Vagina (tissue), 2 donors: ENCODE measurements at regions not wholly inside any gene's neighbourhood (a gene's known extent, or its start where the extent isn't known, plus 50 kb on each side); places are given as distances from the start of the nearest gene placed in this dataset.

Source experiments
- DNase-seq, 2 donors: peaks; one replicate each; pipeline ENCODE4 v3.0.0-alpha.2; 2017; ENCODE audit errors: extremely low spot score in 2 of 2
- H3K27ac ChIP-seq: fragments of 200-600 bp; sonication (generic); one replicate; pipeline ENCODE4 v1.5.1; 2019
- H3K27me3 ChIP-seq: fragments of 200-600 bp; sonication (generic); one replicate; pipeline ENCODE4 v1.5.1; 2019
- H3K36me3 ChIP-seq, 2 donors: fragments of 200-600 bp; sonication (generic); one replicate each; pipeline ENCODE4 v1.5.1; 2017 to 2019
- H3K4me1 ChIP-seq: fragments of 200-600 bp; sonication (generic); one replicate; pipeline ENCODE4 v1.5.1; 2019
- H3K4me3 ChIP-seq, 2 donors: fragments of 200-600 bp; sonication (generic); 1 replicate in 1 of 2; 2 replicates in 1 of 2; pipeline ENCODE4 v1.5.1; 2016 to 2019
- H3K9me3 ChIP-seq: fragments of 200-600 bp; sonication (generic); one replicate; pipeline ENCODE4 v1.5.1; 2019
- CTCF ChIP-seq, 3 experiments: fragments of 450-650 bp in 2 of 3; fragments of 200-600 bp in 1 of 3; sonication (generic) in 1 of 3; IDR thresholded peaks; one replicate each; pipeline ENCODE4 v1.5.1; 2017 to 2019; ENCODE audit warnings: antibody characterized with exemption in 3 of 3, mild to moderate bottlenecking in 2 of 3, moderate library complexity in 2 of 3
- POLR2A ChIP-seq, 2 donors: fragments of 450-650 bp; IDR thresholded peaks; one replicate each; pipeline ENCODE4 v1.6.1; 2017; ENCODE audit warnings: antibody characterized with exemption in 2 of 2, mild to moderate bottlenecking in 2 of 2, moderate library complexity in 2 of 2
- POLR2AphosphoS5 ChIP-seq, 2 donors: sonication (generic); formaldehyde crosslinking; IDR thresholded peaks; one replicate each; pipeline ENCODE4 v1.9.0; 2017; ENCODE audit warnings: antibody characterized with exemption in 2 of 2, mild to moderate bottlenecking in 2 of 2, low read depth in 1 of 2; ENCODE audit not compliant: insufficient read depth in 1 of 2
- intact Hi-C: fragments of 100-400 bp; cut with DNase I; formaldehyde crosslinking; loops from one replicate; pipeline ENCODE4 v1.15.1; 2023

DNA sequence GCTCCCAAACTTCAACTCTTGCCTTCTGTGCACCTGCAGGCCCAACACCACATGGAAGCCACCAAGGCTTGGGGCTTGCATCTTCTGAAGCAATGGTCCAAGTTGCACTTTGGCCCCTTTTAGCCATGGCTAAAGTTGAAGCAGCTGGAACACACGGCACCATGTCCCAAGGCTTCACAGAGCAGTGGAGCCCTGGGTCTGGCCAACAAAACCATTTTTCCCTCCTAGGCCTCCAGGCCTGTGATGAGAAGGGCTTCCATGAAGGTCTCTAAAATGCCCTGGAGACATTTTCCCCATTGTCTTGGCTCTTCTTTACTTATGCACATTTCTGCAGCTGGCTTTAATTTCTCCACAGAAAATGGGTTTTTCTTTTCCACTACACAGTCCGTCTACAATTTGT lies 61.3 kb upstream of the CYSLTR1 start:
- Histone ChIP-seq H3K36me3 (no peaks in the 10 kb centered on the region), H3K27me3 (no peaks in the 10 kb centered on the region), H3K9me3 (peaks cover 4% of the 10 kb centered on the region), H3K4me1 (no peaks in the 10 kb centered on the region), H3K27ac (no peak overlapping the region), H3K4me3 (no peak overlapping the region)
- TF ChIP-seq POLR2A (IDR thresholded peaks at IDR 0.05) = no peak
- no peak for TF ChIP-seq POLR2AphosphoS5 (IDR thresholded peaks at IDR 0.05; ENCODE audit: insufficient read depth in 1 of 2, low read depth in 1 of 2)
- no peak for TF ChIP-seq CTCF (IDR thresholded peaks at IDR 0.05)
- no peak for DNase-seq
- intact Hi-C loops = no loop called here

- H3K36me3 ChIP-seq = no peaks in the 10 kb centered on the region
- intact Hi-C loops = no loop called here
- no peaks in the 10 kb centered on the region for H3K27me3 ChIP-seq
- no peak overlapping the region for H3K4me3 ChIP-seq
- H3K27ac ChIP-seq = no peak overlapping the region
- H3K4me1 ChIP-seq = no peaks in the 10 kb centered on the region
- H3K9me3 ChIP-seq = peaks cover 4% of the 10 kb centered on the region
- no peak for DNase-seq
- TF ChIP-seq CTCF (IDR thresholded peaks at IDR 0.05) = no peak
- TF ChIP-seq POLR2AphosphoS5 (IDR thresholded peaks at IDR 0.05; ENCODE audit: insufficient read depth in 1 of 2, low read depth in 1 of 2) = no peak
- no peak for TF ChIP-seq POLR2A (IDR thresholded peaks at IDR 0.05)
Observed at GRCh38 chrX:78387364-78387763, 60.0 kb upstream of the CYSLTR1 start.

GRCh38 chrX:78384486-78384885 lies 57.1 kb upstream of the CYSLTR1 start:
- no peaks in the 10 kb centered on the region for H3K9me3 ChIP-seq
- intact Hi-C loops = no loop called here
- no peaks in the 10 kb centered on the region for H3K36me3 ChIP-seq
- TF ChIP-seq POLR2A (IDR thresholded peaks at IDR 0.05) = no peak
- no peak for TF ChIP-seq POLR2AphosphoS5 (IDR thresholded peaks at IDR 0.05; ENCODE audit: insufficient read depth in 1 of 2, low read depth in 1 of 2)
- TF ChIP-seq CTCF (IDR thresholded peaks at IDR 0.05) = no peak
- no peak overlapping the region for H3K4me3 ChIP-seq
- H3K27ac ChIP-seq = no peak overlapping the region
- H3K27me3 ChIP-seq = no peaks in the 10 kb centered on the region
- no peaks in the 10 kb centered on the region for H3K4me1 ChIP-seq
- DNase-seq = no peak

DNA sequence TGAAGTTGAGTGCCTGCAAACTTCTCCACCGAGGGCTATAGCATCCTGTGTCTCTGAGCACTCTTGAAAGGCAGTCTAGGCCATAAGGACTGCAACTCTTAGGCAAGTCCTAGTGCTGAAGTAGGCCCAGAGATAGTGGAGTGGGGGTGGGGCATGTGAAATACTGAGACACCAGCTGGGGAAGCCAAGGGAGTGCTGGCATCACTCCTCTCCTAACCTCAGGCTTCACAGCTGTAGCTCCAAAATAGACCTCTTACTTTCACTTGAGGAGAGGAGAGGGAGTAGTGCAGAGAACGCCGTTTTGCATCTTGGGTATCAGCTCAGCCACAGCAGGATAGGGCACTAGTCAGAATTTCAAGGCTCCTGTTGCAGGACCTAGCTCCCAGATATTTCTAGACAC lies 56.2 kb upstream of the CYSLTR1 start:
- DNase-seq = no peak
- no peak for TF ChIP-seq CTCF (IDR thresholded peaks at IDR 0.05)
- TF ChIP-seq POLR2A (IDR thresholded peaks at IDR 0.05) = no peak
- H3K4me1 ChIP-seq = no peaks in the 10 kb centered on the region
- no peak overlapping the region for H3K27ac ChIP-seq
- H3K36me3 ChIP-seq = no peaks in the 10 kb centered on the region
- H3K9me3 ChIP-seq = no peaks in the 10 kb centered on the region
- no peaks in the 10 kb centered on the region for H3K27me3 ChIP-seq
- intact Hi-C loops = no loop called here
- H3K4me3 ChIP-seq = no peak overlapping the region

- intact Hi-C loops = no loop called here
- no peak for TF ChIP-seq CTCF (IDR thresholded peaks at IDR 0.05)
- no peak for TF ChIP-seq POLR2A (IDR thresholded peaks at IDR 0.05)
- no peak for TF ChIP-seq POLR2AphosphoS5 (IDR thresholded peaks at IDR 0.05; ENCODE audit: insufficient read depth in 1 of 2, low read depth in 1 of 2)
- H3K27ac ChIP-seq = no peak overlapping the region
- no peaks in the 10 kb centered on the region for H3K27me3 ChIP-seq
- H3K9me3 ChIP-seq = no peaks in the 10 kb centered on the region
- H3K4me1 ChIP-seq = no peaks in the 10 kb centered on the region
- H3K36me3 ChIP-seq = no peaks in the 10 kb centered on the region
- H3K4me3 ChIP-seq = no peak overlapping the region
- DNase-seq = no peak
Observed at GRCh38 chrX:78378476-78379115, 51.2 kb upstream of the CYSLTR1 start.
